Astrocyte of the hippocampus (primary cell): ENCODE measurements at regions not wholly inside any gene's neighbourhood (a gene's known extent, or its start where the extent isn't known, plus 50 kb on each side); places are given as distances from the start of the nearest gene placed in this dataset.

ENCODE experiments used
- DNase-seq: peaks from one replicate; pipeline ENCODE4 v3.0.0; 2011; ENCODE audit warnings: low read depth, low spot score

GRCh38 chrX:15916704-15917084 is 62.1 kb upstream of the AP1S2 start:
- no peak for DNase-seq

- no peak for DNase-seq
These were observed 61.5 kb upstream of the AP1S2 start for GRCh38 chrX:15915959-15916703.

- DNase-seq, result no peak
These were observed 59.9 kb upstream of the AP1S2 start for GRCh38 chrX:15914486-15914885.

GRCh38 chrX:15913146-15913545 is 58.5 kb upstream of the AP1S2 start:
- no peak for DNase-seq

GRCh38 chrX:15911734-15912550 is 57.3 kb upstream of the AP1S2 start:
- no peak for DNase-seq

- no peak for DNase-seq
These were observed 55.0 kb upstream of the AP1S2 start for GRCh38 chrX:15909605-15910004.

- DNase-seq, result no peak
These were observed 54.1 kb upstream of the AP1S2 start for GRCh38 chrX:15908603-15909290.

GRCh38 chrX:15906041-15906943 is 51.7 kb upstream of the AP1S2 start:
- DNase-seq, result no peak
